ENCODE measurements at regions not wholly inside any gene's neighbourhood (a gene's known extent, or its start where the extent isn't known, plus 50 kb on each side); places are given as distances from the start of the nearest gene placed in this dataset.
"Not testable (repeated sequence)": the region's sequence is repeated elsewhere in the genome, so short reads cannot be mapped to it uniquely, and the experiment has no call there.

- DNase-seq (ENCODE audit: low read depth), result no peak
- no peak for TF ChIP-seq CTCF (IDR thresholded peaks at IDR 0.05; ENCODE audit: low read depth, low read length, missing control alignments)
- no peak overlapping the region for H3K4me3 ChIP-seq (ENCODE audit: low read depth, low read length)
Measured at GRCh38 chr9:106218854-106219253, 524.5 kb downstream of the TMEM38B start.

- no peak overlapping the region for H3K4me3 ChIP-seq (ENCODE audit: low read depth, low read length)
- no peak for DNase-seq (ENCODE audit: low read depth)
- TF ChIP-seq CTCF (IDR thresholded peaks at IDR 0.05; ENCODE audit: low read depth, low read length, missing control alignments), result no peak
Measured at GRCh38 chr9:106220415-106220814, 526.1 kb downstream of the TMEM38B start.

- TF ChIP-seq CTCF (IDR thresholded peaks at IDR 0.05; ENCODE audit: low read depth, low read length, missing control alignments), result no peak
- H3K4me3 ChIP-seq (ENCODE audit: low read depth, low read length), result no peak overlapping the region
- no peak for DNase-seq (ENCODE audit: low read depth)
Measured at GRCh38 chr9:106228861-106229260, 534.5 kb downstream of the TMEM38B start.

GRCh38 chr9:106233116-106233515 lies 538.8 kb downstream of the TMEM38B start:
- no peak overlapping the region for H3K4me3 ChIP-seq (ENCODE audit: low read depth, low read length)
- no peak for TF ChIP-seq CTCF (IDR thresholded peaks at IDR 0.05; ENCODE audit: low read depth, low read length, missing control alignments)
- DNase-seq (ENCODE audit: low read depth), result no peak

- DNase-seq (ENCODE audit: low read depth); H3K4me3 ChIP-seq (ENCODE audit: low read depth, low read length): not testable (repeated sequence)
Measured at GRCh38 chr9:106260908-106261307, 566.6 kb downstream of the TMEM38B start.

- no peak for DNase-seq (ENCODE audit: low read depth)
- TF ChIP-seq CTCF (IDR thresholded peaks at IDR 0.05; ENCODE audit: low read depth, low read length, missing control alignments), result no peak
- no peak overlapping the region for H3K4me3 ChIP-seq (ENCODE audit: low read depth, low read length)
Measured at GRCh38 chr9:106277966-106278365, 583.6 kb downstream of the TMEM38B start.

- H3K4me3 ChIP-seq (ENCODE audit: low read depth, low read length), result no peak overlapping the region
- TF ChIP-seq CTCF (IDR thresholded peaks at IDR 0.05; ENCODE audit: low read depth, low read length, missing control alignments), result no peak
- no peak for DNase-seq (ENCODE audit: low read depth)
Measured at GRCh38 chr9:106283769-106284168, 579.2 kb upstream of the ZNF462 start.

GRCh38 chr9:106284296-106284695 lies 578.7 kb upstream of the ZNF462 start:
- TF ChIP-seq CTCF (IDR thresholded peaks at IDR 0.05; ENCODE audit: low read depth, low read length, missing control alignments), result peak; percentile 30
- no peak overlapping the region for H3K4me3 ChIP-seq (ENCODE audit: low read depth, low read length)
- no peak for DNase-seq (ENCODE audit: low read depth)

Data from GM12864 (cell line).